ENCODE measurements at regions not wholly inside any gene's neighbourhood (a gene's known extent, or its start where the extent isn't known, plus 50 kb on each side); places are given as distances from the start of the nearest gene placed in this dataset.

GRCh38 chr7:31416381-31416870, 75.9 kb upstream of the NEUROD6 start:
- no peak for TF ChIP-seq CTCF (IDR thresholded peaks at IDR 0.05)
- no peaks in the 10 kb centered on the region for H3K27me3 ChIP-seq
- H3K9me3 ChIP-seq = no peaks in the 10 kb centered on the region
- no peak overlapping the region for H3K27ac ChIP-seq
- no peak for DNase-seq (ENCODE audit: low spot score)
- no peak overlapping the region for H3K4me3 ChIP-seq
- H3K4me1 ChIP-seq = no peaks in the 10 kb centered on the region
- no peaks in the 10 kb centered on the region for H3K36me3 ChIP-seq

- Histone ChIP-seq H3K9me3 (no peaks in the 10 kb centered on the region), H3K27me3 (no peaks in the 10 kb centered on the region), H3K27ac (no peak overlapping the region), H3K36me3 (no peaks in the 10 kb centered on the region), H3K4me1 (no peaks in the 10 kb centered on the region), H3K4me3 (no peak overlapping the region)
- no peak for TF ChIP-seq CTCF (IDR thresholded peaks at IDR 0.05)
- no peak for DNase-seq (ENCODE audit: low spot score)
Measured at GRCh38 chr7:31418928-31419327, 78.4 kb upstream of the NEUROD6 start.

GRCh38 chr7:31419505-31420055, 79.1 kb upstream of the NEUROD6 start:
- DNase-seq (ENCODE audit: low spot score) = no peak
- H3K36me3 ChIP-seq = no peaks in the 10 kb centered on the region
- H3K9me3 ChIP-seq = no peaks in the 10 kb centered on the region
- H3K4me1 ChIP-seq = no peaks in the 10 kb centered on the region
- H3K27me3 ChIP-seq = no peaks in the 10 kb centered on the region
- no peak overlapping the region for H3K27ac ChIP-seq
- TF ChIP-seq CTCF (IDR thresholded peaks at IDR 0.05) = no peak
- H3K4me3 ChIP-seq = no peak overlapping the region

- Histone ChIP-seq H3K4me1 (no peaks in the 10 kb centered on the region), H3K36me3 (no peaks in the 10 kb centered on the region), H3K9me3 (no peaks in the 10 kb centered on the region), H3K4me3 (no peak overlapping the region), H3K27ac (no peak overlapping the region), H3K27me3 (no peaks in the 10 kb centered on the region)
- no peak for DNase-seq (ENCODE audit: low spot score)
- TF ChIP-seq CTCF (IDR thresholded peaks at IDR 0.05) = no peak
Measured at GRCh38 chr7:31420948-31421347, 80.4 kb upstream of the NEUROD6 start.

- Histone ChIP-seq H3K9me3 (no peaks in the 10 kb centered on the region), H3K4me1 (no peaks in the 10 kb centered on the region), H3K27ac (no peak overlapping the region), H3K27me3 (no peaks in the 10 kb centered on the region), H3K4me3 (no peak overlapping the region), H3K36me3 (no peaks in the 10 kb centered on the region)
- no peak for DNase-seq (ENCODE audit: low spot score)
- TF ChIP-seq CTCF (IDR thresholded peaks at IDR 0.05) = no peak
Measured at GRCh38 chr7:31421607-31422006, 81.1 kb upstream of the NEUROD6 start.

GRCh38 chr7:31423994-31424393, 83.5 kb upstream of the NEUROD6 start:
- H3K9me3 ChIP-seq = no peaks in the 10 kb centered on the region
- no peaks in the 10 kb centered on the region for H3K4me1 ChIP-seq
- no peak overlapping the region for H3K4me3 ChIP-seq
- DNase-seq (ENCODE audit: low spot score) = no peak
- H3K27me3 ChIP-seq = no peaks in the 10 kb centered on the region
- no peak for TF ChIP-seq CTCF (IDR thresholded peaks at IDR 0.05)
- H3K36me3 ChIP-seq = no peaks in the 10 kb centered on the region
- no peak overlapping the region for H3K27ac ChIP-seq
